Cardiac muscle cell (in vitro differentiated cells and primary cell): ENCODE measurements at regions not wholly inside any gene's neighbourhood (a gene's known extent, or its start where the extent isn't known, plus 50 kb on each side); places are given as distances from the start of the nearest gene placed in this dataset.

Experiments used
- DNase-seq, 2 donors: peaks; one replicate each; pipeline versions ENCODE4 v3.0.0 to v3.0.0-alpha.2; 2010 to 2017; ENCODE audit warnings: low read depth in 1 of 2, low spot score in 1 of 2
- H3K27ac ChIP-seq: fragments of 200-600 bp; sonication (generic); 2 replicates; pipeline ENCODE4 v1.5.1; 2016
- H3K27me3 ChIP-seq: fragments of 200-600 bp; sonication (generic); 2 replicates; pipeline ENCODE4 v1.6.0; 2016; ENCODE audit warnings: control low read depth
- H3K36me3 ChIP-seq: fragments of 200-600 bp; sonication (generic); 2 replicates; pipeline ENCODE4 v1.5.1; 2016; ENCODE audit warnings: control low read depth
- H3K4me1 ChIP-seq: fragments of 200-600 bp; sonication (generic); 2 replicates; pipeline ENCODE4 v1.8.1; 2017; ENCODE audit warnings: low read depth, mild to moderate bottlenecking, mixed run types
- H3K4me3 ChIP-seq: fragments of 200-600 bp; sonication (generic); 2 replicates; pipeline ENCODE4 v1.5.1; 2016; ENCODE audit warnings: mild to moderate bottlenecking
- H3K9me3 ChIP-seq: fragments of 200-600 bp; sonication (generic); 2 replicates; pipeline ENCODE4 v1.5.1; 2017; ENCODE audit warnings: low read depth, mild to moderate bottlenecking, control low read depth
- CTCF ChIP-seq: IDR thresholded peaks from 2 replicates; pipeline ENCODE4 v1.5.1; 2012; ENCODE audit warnings: low read depth, mild to moderate bottlenecking, low read length

- no peaks in the 10 kb centered on the region for H3K9me3 ChIP-seq
- H3K27ac ChIP-seq, result no peak overlapping the region
- no peak overlapping the region for H3K4me3 ChIP-seq
- DNase-seq, result no peak
- H3K27me3 ChIP-seq, result no peaks in the 10 kb centered on the region
- no peaks in the 10 kb centered on the region for H3K36me3 ChIP-seq
- TF ChIP-seq CTCF, result no peak
- H3K4me1 ChIP-seq, result no peaks in the 10 kb centered on the region
Observed at GRCh38 chr9:103941104-103941503, 153.0 kb upstream of the SMC2 start.

- no peaks in the 10 kb centered on the region for H3K27me3 ChIP-seq
- no peak overlapping the region for H3K4me3 ChIP-seq
- no peak for DNase-seq
- no peaks in the 10 kb centered on the region for H3K9me3 ChIP-seq
- H3K4me1 ChIP-seq, result no peaks in the 10 kb centered on the region
- no peak for TF ChIP-seq CTCF
- no peak overlapping the region for H3K27ac ChIP-seq
- H3K36me3 ChIP-seq, result no peaks in the 10 kb centered on the region
Observed at GRCh38 chr9:103942200-103942599, 151.9 kb upstream of the SMC2 start.

- DNase-seq, result no peak
- no peaks in the 10 kb centered on the region for H3K36me3 ChIP-seq
- no peaks in the 10 kb centered on the region for H3K4me1 ChIP-seq
- no peak overlapping the region for H3K27ac ChIP-seq
- no peaks in the 10 kb centered on the region for H3K27me3 ChIP-seq
- H3K9me3 ChIP-seq, result no peaks in the 10 kb centered on the region
- H3K4me3 ChIP-seq, result no peak overlapping the region
- no peak for TF ChIP-seq CTCF
Observed at GRCh38 chr9:103942651-103943050, 151.5 kb upstream of the SMC2 start.

- no peak for DNase-seq
- no peak for TF ChIP-seq CTCF
- H3K27ac ChIP-seq, result no peak overlapping the region
- H3K9me3 ChIP-seq, result no peaks in the 10 kb centered on the region
- no peaks in the 10 kb centered on the region for H3K36me3 ChIP-seq
- no peaks in the 10 kb centered on the region for H3K4me1 ChIP-seq
- no peaks in the 10 kb centered on the region for H3K27me3 ChIP-seq
- no peak overlapping the region for H3K4me3 ChIP-seq
Observed at GRCh38 chr9:103949096-103949495, 145.0 kb upstream of the SMC2 start.

GRCh38 chr9:103977163-103977562 lies 116.9 kb upstream of the SMC2 start:
- no peak for TF ChIP-seq CTCF
- Histone ChIP-seq H3K36me3 (no peaks in the 10 kb centered on the region), H3K4me1 (no peaks in the 10 kb centered on the region), H3K4me3 (no peak overlapping the region), H3K27ac (no peak overlapping the region), H3K9me3 (no peaks in the 10 kb centered on the region), H3K27me3 (no peaks in the 10 kb centered on the region)
- DNase-seq, result no peak

DNA sequence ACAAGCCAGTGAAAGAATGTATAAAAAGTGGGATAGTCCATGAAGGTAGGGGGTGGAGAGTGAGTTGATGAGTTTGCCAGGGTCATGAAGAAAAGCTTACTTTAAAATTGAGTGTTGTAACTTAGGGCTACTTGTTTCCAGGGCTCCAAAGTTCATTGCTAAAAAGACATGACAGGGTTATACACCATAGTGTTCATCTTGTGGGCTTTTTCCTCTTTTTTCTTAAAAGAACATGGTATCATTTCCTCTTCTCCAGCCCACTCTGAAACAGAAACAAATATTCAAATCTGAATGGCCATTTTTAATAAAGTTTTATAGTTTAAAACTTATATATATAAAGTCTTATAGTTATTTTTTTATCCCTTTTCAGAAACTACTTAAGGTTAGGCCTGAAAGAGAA lies 115.7 kb upstream of the SMC2 start:
- H3K4me1 ChIP-seq, result no peaks in the 10 kb centered on the region
- H3K27ac ChIP-seq, result no peak overlapping the region
- H3K4me3 ChIP-seq, result no peak overlapping the region
- no peak for TF ChIP-seq CTCF
- H3K36me3 ChIP-seq, result no peaks in the 10 kb centered on the region
- no peaks in the 10 kb centered on the region for H3K27me3 ChIP-seq
- no peaks in the 10 kb centered on the region for H3K9me3 ChIP-seq
- DNase-seq, result no peak
